ENCODE measurements at regions not wholly inside any gene's neighbourhood (a gene's known extent, or its start where the extent isn't known, plus 50 kb on each side); places are given as distances from the start of the nearest gene placed in this dataset.
A peak's percentile ranks its signal among the peaks of the same experiment; 100 is the strongest.

DNA sequence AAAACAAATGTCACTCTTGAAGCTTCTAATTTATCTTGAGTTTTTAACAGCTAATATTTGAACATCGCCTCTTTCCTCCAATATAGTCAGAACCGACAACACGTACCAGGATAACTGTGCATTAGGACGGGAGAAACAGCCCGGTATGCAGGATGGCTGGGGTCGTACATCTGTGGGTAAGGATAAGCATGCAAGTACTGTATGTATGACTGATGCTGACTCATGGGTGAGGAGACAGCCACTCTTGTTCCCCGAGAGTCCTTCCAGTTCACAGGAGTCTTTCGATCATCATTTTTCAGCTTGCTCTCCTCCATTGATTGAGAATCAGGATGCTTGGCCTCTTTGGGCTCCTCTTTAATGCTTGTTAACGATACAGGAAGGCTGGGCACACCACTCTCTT, 102.3 kb downstream of the ZNF608 start:
- Histone ChIP-seq H3K36me3 (ENCODE audit: insufficient read depth, low read length) (peaks cover 3% of the 10 kb centered on the region), H2AFZ (ENCODE audit: low read length, unreplicated experiment) (no peak overlapping the region), H3K4me3 (ENCODE audit: low read depth, low read length) (no peak overlapping the region), H3K4me1 (ENCODE audit: control insufficient read depth, insufficient read depth, low read length, unreplicated experiment) (peaks cover 7% of the 10 kb centered on the region), H3K27ac (ENCODE audit: low read depth, low read length) (no peak overlapping the region), H3K27me3 (ENCODE audit: insufficient read depth, low read length) (no peaks in the 10 kb centered on the region), H3K79me2 (ENCODE audit: control insufficient read depth, insufficient read depth, low read length, unreplicated experiment) (no peaks in the 10 kb centered on the region)

DNA sequence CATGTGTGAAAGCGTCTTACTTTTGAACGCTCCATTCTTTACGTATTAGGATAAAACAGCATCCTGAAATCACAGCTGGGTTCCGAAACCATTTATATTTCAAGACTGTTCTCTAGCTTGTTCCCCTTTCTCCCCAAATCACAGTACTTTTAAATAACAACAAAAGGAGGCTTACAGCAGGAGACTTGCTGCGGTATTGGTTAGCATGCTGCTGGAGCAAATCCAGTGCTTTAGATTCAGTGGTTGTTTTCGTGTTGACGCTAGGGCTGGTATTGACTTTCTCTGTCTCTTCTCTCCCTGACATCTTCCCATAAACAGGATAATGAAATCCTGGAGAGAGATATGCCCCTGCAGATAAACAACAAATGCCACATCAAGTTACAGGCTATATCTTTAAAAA, 103.1 kb downstream of the ZNF608 start:
- H3K27ac ChIP-seq (ENCODE audit: low read depth, low read length) = no peak overlapping the region

DNA sequence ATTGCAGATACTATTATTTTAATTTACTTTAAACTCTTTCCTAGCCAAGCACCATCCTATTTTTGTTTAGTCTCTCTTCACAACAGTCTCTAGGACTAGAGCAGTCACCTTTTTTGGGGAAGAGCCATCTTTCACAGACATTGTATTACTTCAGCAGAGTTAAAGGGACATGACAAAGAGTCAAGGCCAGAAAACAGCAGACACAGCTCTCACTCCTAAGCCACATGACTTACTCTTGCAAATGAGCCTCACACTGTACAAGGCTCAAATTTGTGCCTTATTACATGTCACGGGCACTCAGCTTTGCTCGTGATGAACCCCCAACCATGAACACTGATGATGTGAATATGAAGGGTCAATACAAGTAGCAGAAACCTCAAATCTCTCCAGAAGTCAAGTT, 104.3 kb downstream of the ZNF608 start:
- Histone ChIP-seq H3K4me3 (ENCODE audit: low read depth, low read length) (no peak overlapping the region), H3K36me3 (ENCODE audit: insufficient read depth, low read length) (peaks cover 3% of the 10 kb centered on the region), H3K79me2 (ENCODE audit: control insufficient read depth, insufficient read depth, low read length, unreplicated experiment) (no peaks in the 10 kb centered on the region), H3K27ac (ENCODE audit: low read depth, low read length) (no peak overlapping the region), H3K27me3 (ENCODE audit: insufficient read depth, low read length) (no peaks in the 10 kb centered on the region), H3K4me1 (ENCODE audit: control insufficient read depth, insufficient read depth, low read length, unreplicated experiment) (peaks cover 6% of the 10 kb centered on the region), H2AFZ (ENCODE audit: low read length, unreplicated experiment) (no peak overlapping the region)

More for the DNA sequence above, 103.1 kb downstream of the ZNF608 start:
- no peak overlapping the region for H3K4me3 ChIP-seq (ENCODE audit: low read depth, low read length)
- no peaks in the 10 kb centered on the region for H3K27me3 ChIP-seq (ENCODE audit: insufficient read depth, low read length)
- H3K79me2 ChIP-seq (ENCODE audit: control insufficient read depth, insufficient read depth, low read length, unreplicated experiment) = no peaks in the 10 kb centered on the region
- H3K4me1 ChIP-seq (ENCODE audit: control insufficient read depth, insufficient read depth, low read length, unreplicated experiment) = peaks cover 6% of the 10 kb centered on the region
- H2AFZ ChIP-seq (ENCODE audit: low read length, unreplicated experiment) = no peak overlapping the region
- H3K36me3 ChIP-seq (ENCODE audit: insufficient read depth, low read length) = peaks cover 3% of the 10 kb centered on the region

DNA sequence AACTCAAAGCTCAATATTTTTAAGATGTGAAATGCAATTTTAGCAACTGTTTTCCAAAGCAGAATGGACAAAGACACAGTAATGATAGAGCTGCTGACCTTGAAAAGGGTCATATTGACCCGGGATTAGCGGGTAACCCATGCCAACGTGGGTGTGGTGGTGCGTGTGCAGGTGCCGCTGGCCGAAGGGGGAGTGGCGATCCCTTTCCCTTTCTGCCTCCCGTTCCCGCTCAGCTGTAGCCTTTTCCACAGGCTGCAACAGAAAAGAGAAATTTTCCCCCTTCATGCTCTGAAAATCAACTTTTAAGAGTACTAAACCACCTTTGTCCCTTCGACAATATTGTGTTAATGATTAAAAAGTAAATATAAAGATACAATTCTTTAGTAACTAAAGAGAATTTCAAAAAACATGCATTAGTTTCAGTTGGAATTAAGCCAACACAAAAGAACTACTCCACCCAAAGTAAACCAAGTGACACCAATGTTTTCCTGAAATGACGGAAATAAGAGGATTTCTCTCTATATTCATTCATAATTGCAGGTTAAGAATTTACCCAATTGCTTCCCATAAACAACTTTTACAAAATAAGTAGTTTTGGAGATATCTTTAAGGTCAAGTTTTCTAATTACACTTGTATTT, 105.2 kb downstream of the ZNF608 start:
- Histone ChIP-seq H2AFZ (ENCODE audit: low read length, unreplicated experiment) (no peak overlapping the region), H3K4me3 (ENCODE audit: low read depth, low read length) (no peak overlapping the region), H3K79me2 (ENCODE audit: control insufficient read depth, insufficient read depth, low read length, unreplicated experiment) (no peaks in the 10 kb centered on the region), H3K27me3 (ENCODE audit: insufficient read depth, low read length) (no peaks in the 10 kb centered on the region), H3K27ac (ENCODE audit: low read depth, low read length) (no peak overlapping the region), H3K4me1 (ENCODE audit: control insufficient read depth, insufficient read depth, low read length, unreplicated experiment) (peaks cover 6% of the 10 kb centered on the region), H3K36me3 (ENCODE audit: insufficient read depth, low read length) (peaks cover 3% of the 10 kb centered on the region)

DNA sequence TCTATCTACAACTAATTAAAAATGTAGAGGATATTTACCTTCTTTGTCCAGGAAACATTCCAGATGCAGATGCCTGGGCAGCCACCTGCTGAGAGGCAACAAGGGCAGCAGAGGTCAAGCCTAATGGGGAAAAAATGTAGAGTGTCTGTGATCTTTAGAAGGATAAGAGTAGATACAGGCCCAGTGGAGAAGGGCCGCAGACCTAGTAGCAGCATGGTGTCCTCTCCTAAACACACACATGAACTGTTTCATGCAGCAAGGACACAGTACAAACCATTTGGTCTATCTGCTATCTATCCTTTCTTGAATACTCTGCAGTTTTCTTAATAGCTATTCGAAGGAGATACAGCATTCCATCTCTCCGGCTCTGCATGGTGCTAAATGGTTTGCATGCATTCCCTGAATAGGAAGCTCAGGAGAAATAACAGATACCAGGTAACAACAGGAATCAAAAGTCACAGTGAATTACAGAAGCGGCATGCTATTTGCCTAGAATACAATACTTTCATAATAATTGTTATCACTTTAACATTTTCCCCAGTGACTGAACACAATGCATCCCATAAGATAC, 107.3 kb downstream of the ZNF608 start:
- H3K36me3 ChIP-seq (ENCODE audit: insufficient read depth, low read length) = peaks cover 3% of the 10 kb centered on the region
- no peak overlapping the region for H3K4me3 ChIP-seq (ENCODE audit: low read depth, low read length)
- no peak overlapping the region for H2AFZ ChIP-seq (ENCODE audit: low read length, unreplicated experiment)
- H3K4me1 ChIP-seq (ENCODE audit: control insufficient read depth, insufficient read depth, low read length, unreplicated experiment) = peaks cover 16% of the 10 kb centered on the region
- no peak overlapping the region for H3K27ac ChIP-seq (ENCODE audit: low read depth, low read length)
- no peaks in the 10 kb centered on the region for H3K79me2 ChIP-seq (ENCODE audit: control insufficient read depth, insufficient read depth, low read length, unreplicated experiment)
- H3K27me3 ChIP-seq (ENCODE audit: insufficient read depth, low read length) = no peaks in the 10 kb centered on the region

DNA sequence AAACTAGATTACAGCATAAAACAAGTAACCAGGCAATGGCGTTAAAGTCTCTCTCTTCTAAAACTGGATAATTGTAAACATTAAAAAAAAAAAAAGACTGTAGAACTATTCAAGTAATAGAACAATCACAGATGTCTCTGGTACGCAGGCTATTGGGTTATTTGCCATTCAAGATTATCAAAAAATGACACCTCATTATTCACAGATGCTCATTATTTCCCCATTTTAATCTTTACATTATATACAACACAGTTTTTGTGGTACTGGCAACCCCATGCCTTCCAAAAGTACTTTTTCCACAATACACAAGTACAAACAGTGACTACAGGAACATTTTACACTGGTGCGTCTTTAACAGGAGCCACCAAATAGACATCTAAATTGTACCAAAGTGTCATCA, 109.4 kb downstream of the ZNF608 start:
- Histone ChIP-seq H3K27ac (ENCODE audit: low read depth, low read length) (no peak overlapping the region), H3K4me1 (ENCODE audit: control insufficient read depth, insufficient read depth, low read length, unreplicated experiment) (peaks cover 26% of the 10 kb centered on the region), H3K79me2 (ENCODE audit: control insufficient read depth, insufficient read depth, low read length, unreplicated experiment) (no peaks in the 10 kb centered on the region), H3K36me3 (ENCODE audit: insufficient read depth, low read length) (no peaks in the 10 kb centered on the region; the same call in 1 of the 2 replicates), H2AFZ (ENCODE audit: low read length, unreplicated experiment) (no peak overlapping the region), H3K4me3 (ENCODE audit: low read depth, low read length) (no peak overlapping the region), H3K27me3 (ENCODE audit: insufficient read depth, low read length) (no peaks in the 10 kb centered on the region)

DNA sequence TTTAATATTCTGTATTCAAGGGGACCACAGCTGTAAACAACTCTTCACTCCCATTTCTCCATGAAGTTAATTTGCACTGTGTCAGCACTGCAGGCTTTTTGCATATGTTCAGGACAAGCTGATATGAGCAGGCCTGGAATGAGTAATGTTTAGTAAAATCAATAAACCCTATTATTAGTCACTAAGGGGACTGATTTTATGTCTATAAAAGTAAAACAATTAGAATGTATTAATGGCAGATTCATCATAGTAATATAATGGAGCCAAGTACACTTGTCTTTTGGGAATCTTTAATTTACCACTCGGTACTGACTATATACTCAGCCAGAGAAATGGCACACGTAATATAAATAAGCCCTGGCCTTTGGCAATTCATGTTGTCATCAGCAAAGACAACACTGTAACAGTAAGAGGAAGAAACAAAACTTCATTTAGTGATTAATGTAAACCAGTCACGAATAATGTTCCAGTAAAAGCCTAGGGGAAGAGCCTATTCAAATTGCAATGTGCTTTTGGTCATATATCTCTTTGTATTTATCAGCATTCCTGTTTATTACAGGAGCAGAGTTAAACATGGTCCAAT, 111.6 kb downstream of the ZNF608 start:
- H3K4me3 ChIP-seq (ENCODE audit: low read depth, low read length) = peak overlapping the region; percentile 15; the same call in 1 of the 2 replicates
- no peaks in the 10 kb centered on the region for H3K36me3 ChIP-seq (ENCODE audit: insufficient read depth, low read length)
- no peaks in the 10 kb centered on the region for H3K27me3 ChIP-seq (ENCODE audit: insufficient read depth, low read length)
- peak overlapping the region; percentile 77 for H3K27ac ChIP-seq (ENCODE audit: low read depth, low read length)
- no peak overlapping the region for H2AFZ ChIP-seq (ENCODE audit: low read length, unreplicated experiment)
- H3K79me2 ChIP-seq (ENCODE audit: control insufficient read depth, insufficient read depth, low read length, unreplicated experiment) = no peaks in the 10 kb centered on the region
- peaks cover 47% of the 10 kb centered on the region for H3K4me1 ChIP-seq (ENCODE audit: control insufficient read depth, insufficient read depth, low read length, unreplicated experiment)

DNA sequence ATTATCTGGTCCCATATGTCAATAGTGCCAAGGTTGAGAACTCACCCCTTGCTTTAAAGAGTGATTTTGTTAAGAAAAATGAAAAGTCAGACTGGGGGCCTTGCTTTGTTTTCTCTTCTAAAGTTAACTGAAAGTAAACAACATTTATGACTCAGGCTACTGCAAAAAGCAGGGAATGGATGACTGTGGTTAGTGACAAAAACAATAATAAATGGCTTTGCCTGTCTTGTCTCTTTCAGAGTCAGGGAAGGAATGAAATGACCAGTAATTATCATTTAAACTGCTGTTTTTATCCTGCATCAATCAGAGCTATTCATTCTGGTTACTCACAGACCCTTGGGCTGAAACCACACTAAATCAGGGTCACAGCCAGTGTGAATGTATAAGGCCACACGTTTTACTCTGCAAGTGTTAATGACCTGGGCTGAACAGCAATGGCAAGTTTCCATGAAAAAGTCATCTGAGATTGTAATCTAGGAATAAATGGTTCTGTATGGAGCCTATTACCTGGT, 112.2 kb downstream of the ZNF608 start:
- Histone ChIP-seq H3K27ac (ENCODE audit: low read depth, low read length) (peak overlapping the region; percentile 77), H3K4me1 (ENCODE audit: control insufficient read depth, insufficient read depth, low read length, unreplicated experiment) (peaks cover 52% of the 10 kb centered on the region)

DNA sequence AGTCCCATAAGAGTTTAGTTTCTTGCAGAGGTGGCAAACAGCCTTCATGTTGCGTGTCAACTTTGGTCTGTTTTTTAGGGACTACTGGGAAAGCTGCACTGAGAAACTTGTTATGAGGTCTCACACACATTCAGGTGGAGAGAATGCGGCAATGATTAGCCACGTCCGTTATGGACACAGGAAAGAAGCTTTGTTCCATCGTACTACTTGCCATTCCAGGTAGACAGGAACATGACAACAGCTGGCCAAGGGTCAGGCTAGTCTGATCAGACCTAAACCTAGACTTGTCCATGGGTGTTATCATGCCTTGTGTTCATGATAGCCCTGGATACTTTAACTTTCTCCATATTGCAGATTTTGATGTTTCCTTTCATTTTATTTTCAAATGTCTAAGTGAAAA, 113.2 kb downstream of the ZNF608 start:
- H3K27me3 ChIP-seq (ENCODE audit: insufficient read depth, low read length) = no peaks in the 10 kb centered on the region
- no peak overlapping the region for H2AFZ ChIP-seq (ENCODE audit: low read length, unreplicated experiment)
- no peak overlapping the region for H3K4me3 ChIP-seq (ENCODE audit: low read depth, low read length)
- no peaks in the 10 kb centered on the region for H3K36me3 ChIP-seq (ENCODE audit: insufficient read depth, low read length)
- H3K4me1 ChIP-seq (ENCODE audit: control insufficient read depth, insufficient read depth, low read length, unreplicated experiment) = peaks cover 62% of the 10 kb centered on the region
- no peaks in the 10 kb centered on the region for H3K79me2 ChIP-seq (ENCODE audit: control insufficient read depth, insufficient read depth, low read length, unreplicated experiment)
- no peak overlapping the region for H3K27ac ChIP-seq (ENCODE audit: low read depth, low read length)

More for the DNA sequence above, 112.2 kb downstream of the ZNF608 start:
- H2AFZ ChIP-seq (ENCODE audit: low read length, unreplicated experiment) = no peak overlapping the region
- H3K36me3 ChIP-seq (ENCODE audit: insufficient read depth, low read length) = no peaks in the 10 kb centered on the region
- H3K27me3 ChIP-seq (ENCODE audit: insufficient read depth, low read length) = no peaks in the 10 kb centered on the region
- peak overlapping the region; percentile 15; the same call in 1 of the 2 replicates for H3K4me3 ChIP-seq (ENCODE audit: low read depth, low read length)
- no peaks in the 10 kb centered on the region for H3K79me2 ChIP-seq (ENCODE audit: control insufficient read depth, insufficient read depth, low read length, unreplicated experiment)

DNA sequence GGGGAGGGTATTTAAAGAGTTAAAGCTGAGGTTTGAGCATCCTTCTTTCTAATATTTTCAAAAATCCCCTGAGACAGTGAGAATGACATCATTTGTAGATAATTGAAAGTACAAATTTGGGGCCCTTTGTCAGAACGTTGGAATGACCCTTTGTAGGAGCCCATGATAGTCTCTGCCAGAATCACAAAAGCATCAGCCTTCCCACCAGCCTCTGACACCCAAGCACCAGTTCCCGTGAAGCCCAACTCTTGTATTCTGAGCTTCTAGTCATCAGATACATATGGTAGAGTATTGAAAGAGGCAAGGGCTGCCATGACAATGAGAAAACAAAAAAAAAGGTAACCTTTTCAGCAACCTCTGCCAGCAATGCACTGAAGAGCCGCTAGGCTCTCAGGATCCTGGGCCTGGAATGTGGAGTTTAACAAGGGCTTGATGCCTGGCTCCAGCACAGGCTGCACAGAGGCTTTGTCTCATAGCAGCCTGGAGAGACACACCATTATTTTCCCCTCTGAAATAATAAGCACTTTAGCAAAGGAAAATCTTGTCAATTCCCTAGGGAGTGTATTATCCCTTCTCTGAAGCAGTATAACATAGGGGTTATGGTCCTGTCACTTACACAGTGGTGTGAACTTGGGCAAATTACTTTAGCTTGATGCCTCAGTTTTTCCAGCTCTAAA, 114.4 kb downstream of the ZNF608 start:
- no peaks in the 10 kb centered on the region for H3K27me3 ChIP-seq (ENCODE audit: insufficient read depth, low read length)
- no peaks in the 10 kb centered on the region for H3K79me2 ChIP-seq (ENCODE audit: control insufficient read depth, insufficient read depth, low read length, unreplicated experiment)
- H3K4me1 ChIP-seq (ENCODE audit: control insufficient read depth, insufficient read depth, low read length, unreplicated experiment) = peaks cover 63% of the 10 kb centered on the region
- no peak overlapping the region for H3K4me3 ChIP-seq (ENCODE audit: low read depth, low read length)
- no peak overlapping the region for H3K27ac ChIP-seq (ENCODE audit: low read depth, low read length)
- H2AFZ ChIP-seq (ENCODE audit: low read length, unreplicated experiment) = no peak overlapping the region
- no peaks in the 10 kb centered on the region for H3K36me3 ChIP-seq (ENCODE audit: insufficient read depth, low read length)

Measured in ACC112 (cell line).